GM23338 (cell line): ENCODE measurements at regions not wholly inside any gene's neighbourhood (a gene's known extent, or its start where the extent isn't known, plus 50 kb on each side); places are given as distances from the start of the nearest gene placed in this dataset.

Source experiments
- ATAC-seq: fragments of 200-7000 bp; cut with Tn5 transposase; 3 replicates; pipeline ENCODE4 v1.9.1; 2020
- DNase-seq: peaks from one replicate; pipeline ENCODE4 v3.0.0-alpha.2; 2015; ENCODE audit warnings: low spot score
- H2AFZ ChIP-seq: fragments of 200-600 bp; sonication (generic); 2 replicates; pipeline ENCODE4 v1.8.0; 2016; ENCODE audit warnings: antibody characterized with exemption, mild to moderate bottlenecking, moderate library complexity
- H3F3A ChIP-seq: fragments of 200-600 bp; sonication (generic); replicated peaks from 2 replicates; pipeline ENCODE4 v1.8.0; 2017; ENCODE audit warnings: antibody characterized with exemption, mixed run types, low read depth
- H3K27ac ChIP-seq: fragments of 200-600 bp; sonication (generic); 2 replicates; pipeline ENCODE4 v1.6.1; 2016; ENCODE audit warnings: low read depth
- H3K27me3 ChIP-seq: fragments of 200-600 bp; sonication (generic); 2 replicates; pipeline ENCODE4 v1.8.0; 2016; ENCODE audit warnings: mild to moderate bottlenecking, mixed run types, moderate library complexity; ENCODE audit not compliant: insufficient read depth
- H3K36me3 ChIP-seq: fragments of 200-600 bp; sonication (generic); 2 replicates; pipeline ENCODE4 v1.8.0; 2016; ENCODE audit warnings: mild to moderate bottlenecking; ENCODE audit not compliant: insufficient read depth
- H3K4me1 ChIP-seq: fragments of 200-600 bp; sonication (generic); 2 replicates; pipeline ENCODE4 v1.8.0; 2016; ENCODE audit warnings: mild to moderate bottlenecking, moderate library complexity; ENCODE audit not compliant: insufficient read depth
- H3K4me2 ChIP-seq: fragments of 200-600 bp; sonication (generic); 2 replicates; pipeline ENCODE4 v1.7.1; 2017; ENCODE audit warnings: mixed run types
- H3K4me3 ChIP-seq: fragments of 200-600 bp; sonication (generic); 2 replicates; pipeline ENCODE4 v1.6.1; 2016; ENCODE audit warnings: mixed run types
- H3K79me2 ChIP-seq: fragments of 200-600 bp; sonication (generic); replicated peaks from 2 replicates; pipeline ENCODE4 v1.8.0; 2017; ENCODE audit warnings: mild to moderate bottlenecking; ENCODE audit not compliant: insufficient read depth
- H3K9me2 ChIP-seq: fragments of 200-600 bp; sonication (generic); 2 replicates; pipeline ENCODE4 v1.8.0; 2017; ENCODE audit not compliant: insufficient read depth
- H4K20me1 ChIP-seq: fragments of 200-600 bp; sonication (generic); replicated peaks from 2 replicates; pipeline ENCODE4 v1.8.0; 2017; ENCODE audit warnings: mild to moderate bottlenecking; ENCODE audit not compliant: insufficient read depth
- H3K27ac Mint-ChIP-seq: 2 replicates; pipeline ENCODE4 v1.8.0; 2020; ENCODE audit warnings: inconsistent platforms, mild to moderate bottlenecking, moderate library complexity, mixed read lengths
- H3K27me3 Mint-ChIP-seq: 3 replicates; pipeline ENCODE4 v1.8.0; 2022; ENCODE audit warnings: low read depth, mild to moderate bottlenecking, moderate library complexity, mixed read lengths, inconsistent platforms; ENCODE audit not compliant: insufficient read depth, poor library complexity
- H3K36me3 Mint-ChIP-seq: 3 replicates; pipeline ENCODE4 v1.8.0; 2021; ENCODE audit warnings: low read depth, mild to moderate bottlenecking, inconsistent platforms, moderate library complexity, mixed read lengths
- H3K4me1 Mint-ChIP-seq: 3 replicates; pipeline ENCODE4 v1.8.0; 2020; ENCODE audit warnings: mild to moderate bottlenecking, inconsistent platforms, mixed read lengths
- H3K4me3 Mint-ChIP-seq: 3 replicates; pipeline ENCODE4 v1.8.0; 2021; ENCODE audit warnings: moderate library complexity, mild to moderate bottlenecking, inconsistent platforms, mixed read lengths
- H3K9me3 Mint-ChIP-seq: 3 replicates; pipeline ENCODE4 v1.8.0; 2020; ENCODE audit warnings: moderate library complexity, mild to moderate bottlenecking, inconsistent platforms, mixed read lengths
- CREB1 ChIP-seq: fragments of 250-450 bp; sonication (Bioruptor Pico); IDR thresholded peaks from 2 replicates; pipeline ENCODE4 v1.5.0; 2020; ENCODE audit warnings: low read depth, mild to moderate bottlenecking, moderate library complexity
- CTCF ChIP-seq, 2 experiments: fragments of 200-600 bp in 1 of 2; sonication (generic) in 1 of 2; conservative IDR thresholded peaks; 2 replicates each; pipeline versions ENCODE4 v1.5.1 to v1.6.1; 2016 to 2017; ENCODE audit warnings: antibody characterized with exemption in 2 of 2, low read depth in 2 of 2, mild to moderate bottlenecking in 2 of 2, moderate library complexity in 1 of 2
- ETS1 ChIP-seq: IDR thresholded peaks from 2 replicates; pipeline ENCODE4 v1.6.1; 2016; ENCODE audit warnings: antibody characterized with exemption
- EZH2 ChIP-seq: fragments of 200-600 bp; sonication (generic); IDR thresholded peaks from one replicate; pipeline ENCODE4 v1.8.0; 2017; ENCODE audit warnings: antibody characterized with exemption, mild to moderate bottlenecking, low read depth; ENCODE audit not compliant: unreplicated experiment
- EZH2phosphoT487 ChIP-seq: fragments of 200-600 bp; sonication (generic); IDR thresholded peaks from one replicate; pipeline ENCODE4 v1.8.1; 2018; ENCODE audit warnings: antibody characterized with exemption; ENCODE audit not compliant: unreplicated experiment
- JUNB ChIP-seq: IDR thresholded peaks from one replicate; pipeline ENCODE4 v1.6.1; 2016; ENCODE audit warnings: antibody characterized with exemption; ENCODE audit not compliant: unreplicated experiment
- NANOG ChIP-seq: IDR thresholded peaks from 2 replicates; pipeline ENCODE4 v1.6.1; 2016; ENCODE audit warnings: antibody characterized with exemption, borderline replicate concordance
- POLR2AphosphoS5 ChIP-seq: IDR thresholded peaks from 2 replicates; pipeline ENCODE4 v1.6.1; 2016; ENCODE audit warnings: antibody characterized with exemption, low read depth
- REST ChIP-seq: IDR thresholded peaks from one replicate; pipeline ENCODE4 v1.6.1; 2018; ENCODE audit warnings: antibody characterized with exemption; ENCODE audit not compliant: unreplicated experiment
- STAT1 ChIP-seq: IDR thresholded peaks from one replicate; pipeline ENCODE4 v1.6.1; 2016; ENCODE audit warnings: antibody characterized with exemption; ENCODE audit not compliant: unreplicated experiment
- ZNF114 ChIP-seq: fragments of 250-450 bp; sonication (Bioruptor Pico); IDR thresholded peaks from 2 replicates; pipeline ENCODE4 v1.5.0; 2020; ENCODE audit warnings: mild to moderate bottlenecking, moderate library complexity
- ZNF331 ChIP-seq: fragments of 250-450 bp; sonication (Bioruptor Pico); IDR thresholded peaks from 2 replicates; pipeline ENCODE4 v1.5.0; 2020; ENCODE audit warnings: low read depth, mild to moderate bottlenecking, moderate library complexity
- ZNF462 ChIP-seq: fragments of 250-450 bp; sonication (Bioruptor Pico); IDR thresholded peaks from 2 replicates; pipeline ENCODE4 v1.5.0; 2020; ENCODE audit warnings: mild to moderate bottlenecking, moderate library complexity

GRCh38 chr12:88253371-88253978 is 111.4 kb downstream of the TMTC3 start:
- no peak overlapping the region for H3K27ac ChIP-seq
- no peak overlapping the region for H3K4me3 Mint-ChIP-seq
- H2AFZ ChIP-seq, result no peak overlapping the region
- no peaks in the 10 kb centered on the region for H3K4me1 ChIP-seq
- no peaks in the 10 kb centered on the region for H3K27me3 Mint-ChIP-seq
- H3F3A ChIP-seq, result no peaks in the 10 kb centered on the region
- no peaks in the 10 kb centered on the region for H3K79me2 ChIP-seq
- no peaks in the 10 kb centered on the region for H3K27me3 ChIP-seq
- no peaks in the 10 kb centered on the region for H3K36me3 ChIP-seq
- no peaks in the 10 kb centered on the region for H3K9me3 Mint-ChIP-seq
- no peaks in the 10 kb centered on the region for H3K9me2 ChIP-seq
- ATAC-seq (no peak), DNase-seq (no peak)
- no peak overlapping the region for H3K27ac Mint-ChIP-seq
- no peak for TF ChIP-seq NANOG
- TF ChIP-seq ETS1, result no peak
- TF ChIP-seq EZH2phosphoT487, result no peak
- no peak for TF ChIP-seq JUNB
- no peak for TF ChIP-seq ZNF331 (CRISPR knock-in tag)
- no peak for TF ChIP-seq ZNF114 (CRISPR knock-in tag)
- TF ChIP-seq CREB1, result no peak
- no peak for TF ChIP-seq REST
- no peak for TF ChIP-seq EZH2
- no peak for TF ChIP-seq ZNF462
- TF ChIP-seq POLR2AphosphoS5, result no peak
- no peak for TF ChIP-seq CTCF (conservative IDR thresholded peaks at IDR 0.05; ENCODE audit: low read depth in 2 of 2)
- TF ChIP-seq STAT1, result no peak
- H3K4me3 ChIP-seq, result no peak overlapping the region
- no peaks in the 10 kb centered on the region for H3K36me3 Mint-ChIP-seq
- H3K4me1 Mint-ChIP-seq, result peaks cover 3% of the 10 kb centered on the region; the same call in 2 of the 3 replicates
- H3K4me2 ChIP-seq, result no peak overlapping the region
- H4K20me1 ChIP-seq, result no peaks in the 10 kb centered on the region
